GM13977 (cell line): ENCODE measurements at regions not wholly inside any gene's neighbourhood (a gene's known extent, or its start where the extent isn't known, plus 50 kb on each side); places are given as distances from the start of the nearest gene placed in this dataset.

Source experiments
- DNase-seq: peaks from one replicate; pipeline ENCODE4 v3.0.0; 2012; ENCODE audit warnings: low spot score
- CTCF ChIP-seq: IDR thresholded peaks from 2 replicates; pipeline ENCODE4 v1.5.1; 2012; ENCODE audit warnings: mild to moderate bottlenecking, control low read depth; ENCODE audit not compliant: insufficient read depth; ENCODE audit errors: extremely low read depth, missing control alignments
- in situ Hi-C: fragments of 300-500 bp; cut with MboI; formaldehyde crosslinking; loops from one replicate; pipeline ENCODE4 v1.12.0; 2022; ENCODE audit warnings: low sequenced_read_pairs, low pct_unique_long_range_greater_than_20kb, mixed read lengths, inconsistent platforms; ENCODE audit not compliant: unreplicated experiment

GRCh38 chr7:46954181-46954580, 627.7 kb downstream of the TNS3 start:
- no peak for TF ChIP-seq CTCF
- DNase-seq: no peak
- in situ Hi-C loops: no loop called here

GRCh38 chr7:46953008-46953407, 628.9 kb downstream of the TNS3 start:
- DNase-seq: no peak
- in situ Hi-C loops: no loop called here
- TF ChIP-seq CTCF: no peak

- no peak for TF ChIP-seq CTCF
- in situ Hi-C loops: no loop called here
- no peak for DNase-seq
These were observed 632.5 kb downstream of the TNS3 start for GRCh38 chr7:46949270-46949931.

- in situ Hi-C loops: no loop called here
- TF ChIP-seq CTCF: no peak
- no peak for DNase-seq
These were observed 633.2 kb downstream of the TNS3 start for GRCh38 chr7:46948716-46949115.

GRCh38 chr7:46945328-46945727, 636.6 kb downstream of the TNS3 start:
- no peak for DNase-seq
- in situ Hi-C loops: no loop called here
- TF ChIP-seq CTCF: no peak

- in situ Hi-C loops: no loop called here
- no peak for DNase-seq
- no peak for TF ChIP-seq CTCF
These were observed 637.9 kb downstream of the TNS3 start for GRCh38 chr7:46943996-46944395.
